ENCODE measurements at regions not wholly inside any gene's neighbourhood (a gene's known extent, or its start where the extent isn't known, plus 50 kb on each side); places are given as distances from the start of the nearest gene placed in this dataset.
"Not testable (repeated sequence)": the region's sequence is repeated elsewhere in the genome, so short reads cannot be mapped to it uniquely, and the experiment has no call there.

DNA sequence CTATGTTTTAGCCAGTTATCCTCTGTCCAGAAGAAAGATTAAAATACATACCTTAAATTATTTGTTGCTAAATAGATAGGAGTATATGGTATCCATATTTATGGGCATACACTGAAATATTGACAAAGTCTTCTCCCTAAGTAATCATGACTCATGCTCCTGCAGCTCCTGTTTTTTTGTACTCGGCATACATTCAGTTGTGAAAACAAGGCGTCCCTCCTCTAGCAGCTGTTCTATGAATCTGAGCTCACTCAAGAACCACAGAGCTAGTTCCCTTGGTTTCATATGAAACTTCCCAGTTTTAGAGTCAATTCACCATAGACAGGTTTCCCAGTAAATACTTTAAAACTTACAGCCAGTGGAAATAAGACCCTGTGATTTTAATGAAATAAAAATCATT lies 168.7 kb upstream of the CDH7 start:
- TF ChIP-seq CTCF, POLR2AphosphoS5 (IDR thresholded peaks at IDR 0.05): not testable (repeated sequence)
